GM19025 (cell line): ENCODE measurements at regions not wholly inside any gene's neighbourhood (a gene's known extent, or its start where the extent isn't known, plus 50 kb on each side); places are given as distances from the start of the nearest gene placed in this dataset.
"Not testable (repeated sequence)": the region's sequence is repeated elsewhere in the genome, so short reads cannot be mapped to it uniquely, and the experiment has no call there.

ENCODE experiments used
- ATAC-seq: cut with Tn5 transposase; IDR thresholded peaks from one replicate; pipeline ENCODE4 v1.9.1; 2021; ENCODE audit warnings: mild to moderate bottlenecking, low read depth, moderate library complexity; ENCODE audit not compliant: unreplicated experiment

DNA sequence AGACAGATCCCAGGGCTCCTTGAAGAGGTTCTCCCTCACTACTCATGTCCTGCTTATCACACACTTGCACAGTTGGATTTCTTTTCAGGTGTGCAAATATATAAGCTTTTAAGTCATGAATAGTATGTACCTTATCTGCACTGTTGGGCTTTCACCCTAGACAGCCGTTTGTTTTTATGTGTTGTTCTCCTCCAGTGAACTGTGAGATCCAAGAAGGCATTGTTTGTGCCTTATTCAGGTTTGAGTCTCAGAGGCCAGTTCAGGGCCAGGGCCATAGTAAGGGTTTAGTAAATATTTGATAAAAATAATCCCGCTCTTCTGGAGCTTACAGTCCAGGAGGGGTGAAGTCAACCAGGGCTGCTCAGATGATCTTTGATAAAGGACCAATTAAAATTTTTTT, 480.0 kb downstream of the TMEM38B start:
- no peak for ATAC-seq

DNA sequence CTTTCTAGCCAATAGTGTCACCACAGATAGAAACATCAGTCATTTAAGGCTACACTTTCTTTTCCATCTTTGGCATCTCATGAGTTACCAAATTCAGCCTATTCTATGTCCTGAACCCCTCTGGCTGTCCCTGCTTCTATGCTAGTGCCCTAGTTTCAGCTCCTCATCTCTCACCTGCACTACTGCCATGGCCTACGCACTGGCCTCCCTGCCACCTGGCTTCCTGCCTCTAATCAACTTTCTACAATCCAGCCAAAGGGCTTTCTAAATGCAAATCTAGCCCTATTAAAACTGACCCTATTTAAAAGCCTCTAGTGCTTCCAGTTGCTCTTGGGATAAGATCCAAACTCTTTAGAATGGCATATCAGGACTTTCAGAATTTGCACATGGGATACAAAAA, 482.9 kb downstream of the TMEM38B start:
- ATAC-seq: no peak

DNA sequence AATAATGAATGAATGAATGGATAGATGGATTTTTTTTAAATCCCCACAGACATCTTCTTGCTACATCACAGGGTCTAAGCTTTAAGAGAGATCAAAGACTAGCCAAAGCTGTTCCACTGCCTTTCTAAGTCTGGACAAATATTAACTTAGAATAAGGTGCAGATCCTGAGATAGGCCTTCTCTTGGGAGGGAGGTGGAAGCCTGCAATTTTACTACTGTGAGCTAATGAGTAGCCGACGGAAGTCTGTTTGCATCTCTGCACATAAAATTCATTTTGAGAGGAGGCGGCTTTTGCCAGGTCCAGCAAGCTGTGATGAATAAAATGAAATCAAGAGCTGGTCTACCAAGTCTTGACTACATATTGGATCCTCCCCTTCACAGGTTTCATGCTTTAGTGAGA, 484.9 kb downstream of the TMEM38B start:
- ATAC-seq: no peak

DNA sequence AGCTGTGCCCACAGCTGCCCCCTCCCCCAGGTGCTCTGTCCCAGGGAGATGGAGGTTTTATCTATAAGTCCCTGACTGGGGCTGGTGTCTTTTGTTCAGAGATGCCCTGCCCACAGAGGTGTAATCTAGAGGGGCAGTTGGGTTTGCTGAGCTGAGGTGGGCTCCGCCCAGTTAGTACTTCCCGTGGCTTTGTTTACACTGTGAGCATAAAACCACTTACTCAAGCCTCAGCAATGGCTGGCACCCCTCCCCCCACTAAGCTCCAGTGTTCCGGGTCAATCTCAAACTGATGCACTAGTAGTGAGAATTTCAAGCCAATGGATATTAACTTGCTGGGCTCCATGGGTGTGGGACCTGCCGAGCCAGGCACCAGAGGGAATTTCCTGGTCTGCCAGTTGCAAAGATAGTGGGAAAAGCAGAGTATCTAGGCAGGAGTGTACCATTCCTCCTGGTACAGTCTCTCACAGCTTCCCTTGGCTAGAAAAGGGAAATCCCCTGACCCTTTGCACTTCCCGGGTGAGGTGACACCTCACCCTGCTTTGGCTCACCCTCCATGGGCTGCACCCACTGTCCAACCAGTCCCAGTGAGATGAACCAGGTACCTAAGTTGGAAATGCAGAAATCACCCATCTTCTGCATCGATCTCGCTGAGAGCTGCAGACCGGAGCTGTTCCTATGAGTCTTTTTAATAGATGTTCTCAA, 509.6 kb downstream of the TMEM38B start:
- not testable (repeated sequence) for ATAC-seq

DNA sequence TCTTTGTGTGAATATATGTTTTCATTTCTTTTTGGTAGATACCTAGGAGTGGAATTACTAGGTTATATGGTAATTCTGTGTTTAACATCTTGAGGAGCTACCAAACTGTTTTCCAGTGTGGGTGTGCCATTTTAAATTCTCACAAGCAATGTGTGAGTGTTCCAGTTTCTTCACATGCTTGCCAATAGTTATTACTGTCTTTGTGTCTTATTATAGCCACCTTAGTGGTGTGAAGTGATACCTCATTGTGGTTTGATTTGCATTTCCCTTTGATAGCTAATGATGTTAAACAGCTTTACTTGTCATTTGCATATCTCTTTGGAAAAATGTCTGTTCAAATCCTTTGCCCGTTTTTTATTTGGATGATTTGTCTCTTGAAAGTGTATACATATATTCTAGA, 513.0 kb downstream of the TMEM38B start:
- ATAC-seq: no peak

DNA sequence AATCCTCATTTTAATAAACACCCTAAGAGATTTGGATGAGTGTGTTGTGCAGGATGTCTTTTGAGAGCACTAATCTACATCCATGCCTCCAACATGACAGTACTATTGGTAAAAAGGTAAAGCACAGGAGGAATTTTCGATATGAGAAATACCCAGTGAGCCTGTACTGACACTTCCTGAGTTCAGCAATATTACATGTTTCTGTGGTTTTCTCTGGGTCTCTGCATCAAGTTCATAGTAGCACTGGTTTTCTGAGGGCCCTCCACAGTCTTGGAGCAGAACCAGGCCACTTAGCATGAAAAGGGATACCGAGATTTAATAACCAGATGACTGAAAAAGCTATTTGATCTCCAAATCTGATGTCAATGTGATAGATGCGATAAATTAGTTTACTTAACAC, 524.1 kb downstream of the TMEM38B start:
- ATAC-seq: no peak

DNA sequence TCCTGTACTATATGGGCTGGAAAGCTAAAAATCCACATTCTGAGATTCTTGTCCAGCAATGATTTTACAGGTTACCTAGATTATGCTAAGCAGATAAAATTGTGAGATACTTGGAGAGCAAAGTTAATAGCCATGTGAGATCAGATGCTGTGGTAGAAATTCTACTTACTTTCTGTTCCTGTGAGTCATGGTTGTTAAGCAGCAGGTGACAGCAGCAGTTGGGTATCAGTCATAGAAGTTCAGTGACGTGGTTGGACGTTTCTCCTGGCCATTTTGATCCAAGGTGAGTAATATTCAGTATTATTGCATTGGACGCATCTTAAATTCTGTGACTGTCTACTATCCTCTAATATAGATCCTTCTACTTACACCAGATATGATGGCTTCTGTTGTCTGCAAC, 524.5 kb downstream of the TMEM38B start:
- ATAC-seq: no peak

DNA sequence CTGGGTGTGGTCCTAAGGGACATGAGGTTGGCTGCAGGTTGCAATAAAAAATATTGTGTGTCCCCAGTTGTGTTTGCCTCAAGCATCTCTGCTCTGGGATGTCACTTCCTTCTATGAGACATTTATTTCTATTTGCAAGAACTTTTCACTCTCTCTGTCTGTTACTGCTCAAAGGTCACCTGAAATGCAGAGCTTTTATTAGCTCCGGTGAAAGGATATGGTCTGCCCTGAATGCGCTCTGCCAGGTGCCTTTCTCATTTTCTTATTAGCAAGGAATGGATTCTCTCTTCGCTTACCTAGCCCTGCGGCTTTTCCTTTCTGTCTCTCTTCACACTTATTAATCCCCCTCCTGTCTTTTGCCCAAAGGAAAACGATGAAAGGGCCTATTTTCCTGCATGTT, 526.1 kb downstream of the TMEM38B start:
- no peak for ATAC-seq

DNA sequence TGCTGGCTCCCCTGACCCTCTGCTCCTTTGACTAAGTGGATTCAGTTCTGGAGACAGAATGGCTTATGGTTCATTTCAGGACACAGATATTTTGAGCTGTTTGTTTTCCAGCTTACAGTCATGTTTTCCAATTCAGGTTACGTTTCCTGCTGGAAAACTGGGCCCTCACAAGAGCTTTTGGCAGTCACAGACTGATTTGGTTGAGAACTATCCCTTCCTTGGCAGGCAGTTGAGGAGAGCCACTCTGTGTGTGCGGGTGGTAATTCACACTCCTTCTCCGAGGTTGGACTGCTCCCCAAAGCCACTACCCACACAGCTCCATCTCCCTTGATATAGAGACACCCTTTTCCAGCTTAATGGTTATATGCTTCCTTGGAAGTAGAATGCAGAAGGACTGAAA, 534.5 kb downstream of the TMEM38B start:
- no peak for ATAC-seq

DNA sequence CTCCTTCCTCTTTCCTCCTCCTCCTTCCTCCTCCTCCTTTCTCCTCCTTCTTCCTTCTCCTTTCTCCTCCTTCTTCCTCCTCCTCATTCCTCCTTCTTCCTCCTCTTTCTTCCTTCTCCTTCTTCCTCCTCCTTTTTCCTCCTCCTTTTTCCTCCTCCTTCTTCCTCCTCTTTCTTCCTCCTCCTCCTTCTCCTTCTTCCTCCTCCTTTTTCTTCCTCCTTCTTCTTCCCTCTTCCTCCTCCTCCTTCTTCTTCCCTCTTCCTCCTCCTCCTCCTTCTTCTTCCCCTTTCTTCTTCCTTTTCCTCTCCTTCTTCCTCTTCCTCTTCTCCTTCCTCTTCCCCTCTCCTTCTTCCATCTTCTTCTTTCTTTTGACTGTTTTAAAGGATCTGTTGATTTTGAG, 538.8 kb downstream of the TMEM38B start:
- ATAC-seq: no peak

DNA sequence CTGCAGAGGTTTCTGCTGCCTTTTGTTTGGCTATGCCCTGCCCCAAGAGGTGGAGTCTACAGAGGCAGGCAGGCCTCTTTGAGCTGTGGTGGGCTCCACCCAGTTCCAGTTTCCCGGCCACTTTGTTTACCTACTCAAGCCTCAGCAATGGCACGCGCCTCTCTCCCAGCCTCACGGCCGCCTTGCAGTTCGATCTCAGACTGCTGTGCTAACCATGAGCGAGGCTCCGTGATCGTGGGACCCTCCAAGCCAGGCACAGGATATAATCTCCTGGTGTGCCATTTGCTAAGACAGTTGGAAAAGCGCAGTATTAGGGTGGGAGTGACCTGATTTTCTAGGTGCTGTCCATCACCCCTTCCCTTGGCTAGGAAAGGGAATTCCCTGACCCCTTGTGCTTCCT, 566.6 kb downstream of the TMEM38B start:
- ATAC-seq: not testable (repeated sequence)

DNA sequence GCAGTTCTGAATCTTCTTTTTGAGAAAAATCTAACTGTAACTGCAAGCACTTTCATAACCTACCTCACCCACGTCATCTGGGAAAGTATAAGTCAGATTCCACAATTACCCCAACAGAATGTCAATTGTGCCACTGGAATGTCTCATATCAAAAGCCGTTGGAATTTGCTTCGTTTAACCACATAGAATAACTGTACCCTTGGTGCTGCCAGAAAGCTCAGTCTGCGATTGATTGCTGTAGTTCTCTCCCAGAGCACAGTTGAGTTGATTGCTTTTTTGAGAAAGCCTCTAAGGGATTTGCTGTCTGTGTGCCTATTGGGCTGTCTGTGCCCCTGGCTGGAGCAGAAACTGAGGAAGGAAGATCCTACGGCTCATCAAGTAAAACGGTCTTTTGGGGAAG, 583.6 kb downstream of the TMEM38B start:
- ATAC-seq: no peak

DNA sequence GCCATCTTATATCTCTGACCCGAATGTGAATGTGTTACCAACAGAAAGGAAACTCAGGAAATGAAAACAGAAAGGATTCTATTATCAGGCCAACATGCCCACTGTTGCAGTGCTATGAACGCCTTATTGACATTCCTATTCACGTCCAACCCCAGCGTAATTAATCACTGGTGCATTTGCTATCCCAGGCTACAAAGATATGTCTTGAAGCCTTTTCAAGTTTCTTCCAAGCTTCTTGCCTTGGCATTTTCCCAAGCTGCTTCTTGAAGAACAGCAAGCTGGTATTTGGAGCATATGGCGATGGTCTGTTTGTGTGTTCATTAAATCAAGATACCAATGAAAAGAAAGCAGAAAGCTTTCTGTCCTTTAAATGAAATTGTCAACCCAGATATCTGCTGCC, 579.2 kb upstream of the ZNF462 start:
- no peak for ATAC-seq

DNA sequence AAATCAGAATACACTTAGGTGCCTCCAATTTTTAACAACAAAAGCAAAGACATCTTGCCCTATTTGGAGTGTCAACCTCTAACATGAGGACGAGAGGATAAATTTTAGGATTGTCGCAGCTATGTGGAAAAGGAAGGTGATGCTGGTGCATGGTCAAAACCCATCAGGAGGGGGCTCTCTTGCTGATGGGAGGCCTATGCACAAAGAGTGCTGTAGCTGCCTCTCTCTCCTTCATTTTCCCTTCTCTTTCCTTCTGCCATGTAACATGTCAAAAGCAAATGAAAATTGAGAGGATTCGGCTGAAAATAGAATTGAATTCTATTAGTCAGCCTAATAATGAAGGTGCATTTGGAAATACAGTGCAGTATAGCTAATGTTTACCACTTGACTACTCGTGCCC, 578.7 kb upstream of the ZNF462 start:
- ATAC-seq: no peak

DNA sequence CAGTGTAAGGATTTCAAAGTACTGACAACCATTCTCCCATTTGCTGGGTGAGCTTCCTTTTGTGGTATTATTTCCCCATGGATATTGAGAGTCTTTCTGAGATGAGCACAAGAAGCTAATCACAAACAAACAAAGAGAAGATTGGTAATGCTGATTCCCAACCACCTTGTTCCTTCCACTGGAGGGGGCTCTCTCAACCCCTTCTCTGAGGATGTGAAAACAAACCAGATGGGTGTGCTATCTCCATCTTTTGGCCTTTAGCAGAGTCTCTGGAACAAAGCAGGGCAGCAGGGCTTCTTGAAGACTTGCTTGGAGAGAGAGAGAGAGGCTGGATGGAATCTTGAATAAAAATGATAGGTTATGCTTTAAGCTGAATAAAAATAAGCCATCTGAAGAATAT, 576.7 kb upstream of the ZNF462 start:
- ATAC-seq: no peak

DNA sequence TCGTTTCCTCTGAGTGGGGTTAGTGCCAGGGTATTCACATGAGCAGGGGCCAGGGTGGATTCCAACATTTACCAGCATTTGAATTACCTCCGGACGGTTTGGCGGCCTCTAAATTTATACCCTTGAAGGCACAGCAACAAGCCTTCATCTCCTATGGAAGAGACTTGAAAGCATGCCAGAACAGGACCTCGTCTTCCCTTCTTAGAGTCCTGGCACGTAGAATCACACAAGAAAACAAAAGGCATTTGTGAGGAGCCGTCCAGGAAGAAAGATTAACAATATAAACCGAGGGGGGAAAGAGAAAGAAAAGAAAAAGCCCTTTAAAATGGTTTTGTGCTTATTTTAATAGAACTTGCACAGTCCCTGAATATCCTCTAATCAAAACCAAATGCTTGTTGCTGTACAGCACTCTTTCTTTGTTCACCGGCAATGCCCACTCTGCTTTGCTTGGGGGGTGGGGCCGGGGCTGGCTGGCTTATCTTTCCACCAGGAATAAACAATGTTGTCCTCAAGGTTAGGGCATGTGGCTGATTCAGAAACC, 575.8 kb upstream of the ZNF462 start:
- no peak for ATAC-seq

DNA sequence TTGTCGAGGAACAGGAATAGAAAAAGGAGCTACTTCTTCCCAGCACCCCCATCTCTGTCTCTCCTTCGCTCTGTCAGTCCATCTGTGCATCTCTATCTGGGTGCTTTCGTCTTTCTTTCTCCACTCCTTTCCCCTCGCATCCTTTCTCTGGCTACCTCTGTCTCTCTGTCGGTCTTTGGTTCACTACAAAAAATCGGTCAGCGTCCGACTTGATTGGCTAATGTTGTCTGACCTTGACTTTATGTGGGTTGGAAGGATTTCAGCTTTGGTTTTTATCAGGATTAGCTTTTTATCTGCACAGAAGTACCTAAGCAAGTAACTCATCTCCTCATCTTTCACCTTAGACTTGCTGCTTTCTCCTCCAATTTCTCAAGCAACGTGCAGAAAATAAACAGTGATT, 575.2 kb upstream of the ZNF462 start:
- no peak for ATAC-seq

DNA sequence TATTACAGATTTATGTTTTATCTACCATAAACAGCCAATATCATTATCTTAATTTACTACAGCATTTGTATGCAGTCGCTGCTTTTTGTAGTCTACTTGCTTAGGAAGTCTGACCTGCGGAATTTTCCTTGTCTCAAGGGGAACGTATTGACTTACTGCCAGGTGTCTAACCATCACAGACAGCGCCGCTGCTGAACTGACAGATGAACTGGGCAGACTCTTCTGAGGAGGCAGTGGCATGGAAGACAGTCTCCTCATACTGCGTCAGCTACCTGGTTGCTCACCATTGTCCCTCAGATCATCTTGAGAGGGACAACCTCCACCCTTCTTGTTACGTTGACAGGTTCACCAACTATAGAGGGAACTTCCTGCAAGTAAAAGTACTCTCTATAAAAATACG, 574.3 kb upstream of the ZNF462 start:
- ATAC-seq: no peak

DNA sequence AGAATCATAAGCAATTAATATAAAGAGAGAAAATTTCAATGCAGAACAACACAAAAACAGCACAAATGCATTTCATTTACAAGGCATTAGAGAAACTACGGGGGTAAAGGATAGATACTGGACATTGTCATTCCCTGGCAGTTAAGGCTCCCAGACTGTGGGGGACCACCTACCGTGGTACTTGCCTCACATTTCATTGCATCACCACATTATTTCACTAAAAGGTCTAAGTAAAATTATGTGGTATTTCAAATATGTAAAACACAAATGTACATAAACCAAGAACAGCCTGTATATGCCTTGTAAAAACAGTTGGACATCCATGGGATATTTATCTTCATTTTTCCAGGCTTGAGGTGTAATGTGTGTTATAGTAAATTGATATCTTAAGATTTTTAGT, 571.2 kb upstream of the ZNF462 start:
- ATAC-seq: no peak

DNA sequence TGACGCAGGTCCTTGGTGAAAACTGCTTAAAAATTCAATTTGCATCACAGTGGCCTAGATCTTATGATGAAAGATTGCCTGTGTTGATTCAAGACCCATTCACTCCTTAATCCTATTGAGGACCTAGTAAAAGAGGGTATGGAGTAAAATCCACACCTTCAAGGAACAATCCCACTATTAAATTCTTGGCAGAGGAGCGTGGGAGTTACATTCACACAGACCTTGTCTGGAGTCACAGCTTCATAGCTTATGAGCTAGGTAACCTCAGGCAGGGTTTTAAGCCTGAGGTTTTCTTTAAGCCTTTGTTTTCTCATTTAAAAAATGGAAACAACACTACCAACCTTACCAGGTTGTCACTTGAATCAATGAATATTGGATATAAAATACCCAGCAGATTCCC, 566.5 kb upstream of the ZNF462 start:
- ATAC-seq: no peak

DNA sequence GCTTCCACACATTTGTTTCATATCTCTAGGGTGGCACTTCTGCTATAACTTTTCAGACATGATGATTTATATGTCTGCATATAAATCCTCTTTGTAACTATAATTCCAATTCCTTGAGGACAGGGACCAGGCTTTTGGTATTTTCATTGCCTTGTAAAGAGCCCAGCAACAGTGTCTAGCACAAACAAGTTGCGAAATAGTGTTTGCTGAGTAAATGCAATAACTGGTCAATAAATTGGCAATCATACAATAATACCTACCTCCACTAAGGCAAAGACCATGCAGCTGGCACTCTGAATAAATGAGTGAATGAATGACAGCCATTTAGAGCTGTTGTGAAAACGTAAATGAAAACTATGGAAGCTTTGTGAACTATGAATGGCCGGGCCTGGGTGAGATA, 564.0 kb upstream of the ZNF462 start:
- ATAC-seq: no peak

DNA sequence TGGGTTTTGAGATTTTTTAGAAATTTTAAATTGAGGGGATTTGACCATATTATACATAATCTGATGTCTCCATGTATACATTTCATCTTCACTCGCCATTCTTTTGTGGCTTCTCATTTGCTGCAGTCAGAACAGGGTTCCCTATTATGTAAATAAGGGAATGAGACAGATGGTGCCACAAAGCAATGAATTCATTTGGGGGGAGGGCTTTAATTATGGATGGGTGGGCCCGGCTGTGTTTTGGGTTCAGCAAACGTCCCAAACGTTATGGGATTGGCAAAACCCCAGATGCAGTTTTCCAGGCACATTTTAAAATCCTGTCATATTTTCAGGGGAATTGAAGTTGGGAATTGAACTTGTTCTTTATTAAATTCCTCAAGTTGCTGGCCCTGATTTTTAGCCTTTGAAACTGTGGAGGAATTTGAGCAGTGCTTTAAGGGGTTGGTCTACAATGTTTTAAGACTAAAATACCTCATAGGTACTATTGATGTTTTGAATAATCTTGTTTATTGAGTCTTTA, 558.5 kb upstream of the ZNF462 start:
- ATAC-seq: no peak
